Stimulated activated CD8-positive, alpha-beta memory T cell treated with anti-CD3 and anti-CD28 coated beads, Interleukin-4, amount 100 ng/mL, for 48 hours (primary cell): ENCODE measurements at regions not wholly inside any gene's neighbourhood (a gene's known extent, or its start where the extent isn't known, plus 50 kb on each side); places are given as distances from the start of the nearest gene placed in this dataset.
"Not testable (repeated sequence)": the region's sequence is repeated elsewhere in the genome, so short reads cannot be mapped to it uniquely, and the experiment has no call there.

Experiments
- DNase-seq: peaks from one replicate; pipeline ENCODE4 v3.0.0-alpha.2; 2020

DNA sequence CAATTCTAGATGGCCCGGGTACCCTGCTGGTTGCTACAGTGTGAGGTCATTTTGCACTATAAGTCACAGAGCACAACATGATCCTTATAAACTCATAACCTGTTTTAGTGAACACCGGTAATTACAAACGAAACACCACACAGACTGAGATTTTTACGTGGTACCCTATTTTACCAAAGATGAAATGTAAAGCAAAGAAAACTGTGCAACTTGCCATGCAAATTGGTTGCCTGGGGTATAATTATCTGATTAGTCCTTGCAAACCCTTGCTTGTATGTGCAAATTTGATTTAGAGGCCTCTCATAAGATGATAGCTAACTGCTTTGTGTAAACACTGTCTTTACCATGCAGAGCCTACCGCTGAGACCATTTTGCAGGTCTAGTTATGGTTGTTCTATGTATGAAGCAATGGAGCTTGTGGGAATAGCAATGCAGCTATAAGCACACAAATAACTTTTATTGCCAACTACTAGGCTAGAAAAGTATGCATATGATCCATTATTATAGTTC lies 372.1 kb upstream of the FAR2 start:
- DNase-seq = no peak

DNA sequence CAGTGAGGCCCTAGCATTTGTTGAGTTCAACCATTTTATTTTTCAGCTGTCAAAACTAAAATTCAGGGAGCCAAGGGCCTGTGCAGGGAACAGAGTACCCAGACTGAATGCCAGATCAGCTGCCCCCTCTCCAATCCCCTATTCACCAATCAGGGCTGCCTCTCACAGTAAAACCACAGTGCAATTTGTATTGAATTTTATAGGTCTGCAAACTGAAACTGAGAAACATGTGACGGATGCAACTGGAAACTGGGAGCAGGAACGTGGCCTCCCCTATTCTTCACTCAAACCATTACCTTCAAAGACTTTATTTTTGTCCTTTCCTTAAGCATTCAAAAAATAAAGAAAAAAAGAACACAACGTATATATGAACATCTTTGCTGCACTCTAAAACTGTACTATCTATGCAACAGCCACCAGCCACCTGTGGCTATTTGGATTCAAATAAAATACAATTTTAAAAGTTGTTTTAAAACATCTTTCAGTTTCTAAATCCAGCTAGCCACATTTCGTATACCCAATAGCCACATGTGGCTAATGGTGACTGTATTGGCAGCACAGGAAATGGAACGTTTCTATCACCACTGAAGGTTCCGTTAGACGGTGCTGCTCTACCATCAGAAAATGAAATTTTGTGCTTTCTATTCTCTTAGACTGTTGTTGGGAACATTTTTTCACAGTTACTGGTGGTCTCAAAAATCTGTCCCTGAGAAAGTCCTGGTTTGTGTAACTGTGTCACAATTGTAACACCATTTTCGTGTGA lies 371.3 kb upstream of the FAR2 start:
- no peak for DNase-seq

DNA sequence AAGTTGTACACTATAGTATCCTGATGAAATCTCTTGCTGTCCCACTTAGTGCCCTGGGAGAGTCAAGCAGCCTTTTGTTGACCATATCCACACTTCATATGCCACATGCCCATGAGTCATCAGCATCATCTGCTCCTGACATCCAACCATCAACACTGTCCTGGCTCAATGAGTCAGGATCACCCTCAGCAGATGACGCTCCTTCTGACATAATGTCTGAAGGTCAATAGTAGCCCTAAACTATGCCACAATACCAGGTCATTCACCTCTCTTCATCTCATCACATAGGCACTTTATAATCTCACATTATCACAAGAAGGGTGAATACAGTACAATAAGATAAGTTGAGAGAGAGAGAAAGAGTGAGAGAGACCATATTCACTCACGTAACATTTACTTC lies 369.0 kb upstream of the FAR2 start:
- DNase-seq = no peak

DNA sequence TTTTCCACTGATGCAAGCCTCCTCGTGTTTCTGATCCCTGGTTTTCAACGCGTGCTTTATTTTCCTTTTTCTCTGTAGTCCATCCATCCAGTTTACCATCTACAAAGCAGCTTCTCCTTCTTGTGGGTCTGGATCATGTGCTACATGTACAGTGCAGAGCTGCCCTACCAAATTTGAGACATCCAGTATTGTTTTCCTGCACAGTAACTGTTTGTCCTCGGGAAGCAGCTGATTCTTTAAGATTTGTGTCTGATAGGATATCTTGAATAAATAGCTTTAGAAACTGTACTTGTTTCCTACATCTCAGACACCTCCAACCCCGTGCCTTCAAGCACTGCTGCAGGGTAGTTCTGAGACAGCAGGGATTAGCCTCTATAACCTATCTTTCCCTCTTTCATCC lies 368.1 kb upstream of the FAR2 start:
- no peak for DNase-seq

DNA sequence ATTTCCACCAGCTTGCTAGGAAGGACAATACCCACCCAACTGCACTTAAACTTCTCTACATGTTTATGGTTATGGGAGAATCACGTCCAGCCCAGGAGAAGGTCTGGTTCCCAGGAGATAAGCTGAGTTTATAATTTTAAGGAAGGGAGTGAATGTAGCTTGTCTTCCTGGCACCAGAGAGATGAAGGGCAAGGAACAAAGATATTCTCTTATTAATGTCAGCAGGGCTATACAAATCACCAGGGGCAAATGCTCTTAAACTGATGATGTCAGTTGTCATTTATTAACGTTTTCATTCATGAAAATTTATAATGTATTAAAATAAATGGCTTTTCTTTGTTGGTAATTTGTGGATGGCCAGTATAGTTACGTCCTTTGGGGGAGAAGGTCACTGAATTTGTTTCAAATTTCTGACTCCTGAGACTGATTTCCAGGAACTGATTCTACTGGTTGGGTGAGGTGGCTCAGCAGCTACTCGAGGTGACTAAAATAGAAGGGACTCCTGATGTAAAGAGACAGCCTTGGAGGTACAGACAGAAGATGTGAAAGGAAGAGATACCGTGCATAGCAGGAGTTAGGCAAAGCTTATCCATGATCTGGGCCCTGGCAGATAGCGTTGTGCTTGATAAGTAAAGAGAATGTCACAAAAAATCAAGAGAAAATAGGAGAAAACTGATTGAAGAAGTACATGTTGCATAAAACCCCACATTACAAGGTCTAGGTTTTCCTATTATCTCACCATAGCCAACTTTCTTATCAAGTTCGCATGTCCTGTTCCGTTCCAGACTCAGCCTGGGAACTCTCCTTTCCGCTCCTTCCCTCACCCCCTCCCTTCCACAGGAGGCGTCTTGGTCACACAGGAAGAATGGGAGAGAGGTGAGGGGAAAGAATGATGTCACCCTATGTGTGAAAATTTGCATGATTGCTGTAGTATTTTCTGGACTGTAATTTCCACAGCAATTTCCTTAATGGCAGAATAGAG lies 367.1 kb upstream of the FAR2 start:
- DNase-seq = no peak

DNA sequence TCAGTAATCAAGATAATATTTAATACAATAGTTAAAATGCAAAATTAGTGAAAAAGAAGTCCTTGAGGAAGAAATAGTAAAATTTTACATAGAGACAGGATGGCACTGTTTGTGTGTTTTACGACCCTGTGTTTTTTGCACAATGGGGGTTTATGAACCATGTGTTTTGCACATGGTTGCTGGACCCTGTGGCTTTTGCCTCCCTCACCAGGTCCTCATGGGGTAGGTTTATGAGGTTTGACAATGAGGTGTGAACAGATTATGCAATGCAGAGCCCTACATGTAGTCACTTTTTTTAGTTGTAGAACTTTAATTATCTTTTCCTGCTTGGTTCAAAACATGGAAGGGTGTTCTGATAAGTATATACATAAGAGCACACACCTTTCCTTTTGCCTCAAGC lies 366.3 kb upstream of the FAR2 start:
- DNase-seq = no peak

DNA sequence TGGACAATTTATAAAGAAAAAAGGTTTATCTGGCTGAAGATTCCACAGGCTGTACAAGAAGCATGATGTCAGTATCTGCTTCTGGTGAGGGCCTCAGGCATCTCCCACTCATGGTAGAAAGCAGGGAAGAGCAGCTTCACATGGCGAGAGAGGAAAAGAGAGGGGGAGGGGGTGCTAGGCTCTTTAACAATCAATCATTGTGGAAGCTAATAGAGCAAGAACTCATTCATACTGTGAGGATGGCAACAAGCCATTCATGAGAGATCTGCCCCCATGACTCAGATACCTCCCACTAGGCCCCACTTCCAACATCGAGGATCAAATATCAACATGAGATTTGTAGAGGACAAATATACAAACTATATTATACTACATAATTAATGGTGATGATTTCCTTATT lies 361.9 kb upstream of the FAR2 start:
- no peak for DNase-seq

DNA sequence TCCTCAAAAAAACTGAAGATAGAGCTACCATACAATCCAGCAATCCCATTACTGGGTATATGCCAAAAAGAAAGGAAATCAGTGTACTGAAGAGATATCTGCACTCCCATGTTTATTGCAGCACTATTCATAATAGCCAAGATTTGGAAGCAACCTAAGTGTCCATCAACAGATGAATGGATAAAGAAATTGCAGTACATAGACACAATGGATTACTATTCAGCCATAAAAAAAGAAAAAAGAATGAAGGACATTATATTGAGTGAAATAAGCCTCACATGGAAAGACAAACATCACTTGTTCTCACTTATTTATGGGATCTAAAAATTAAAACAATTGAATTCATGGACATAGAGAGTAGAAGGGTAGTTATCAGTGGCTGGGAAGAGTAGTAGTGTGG lies 360.8 kb upstream of the FAR2 start:
- not testable (repeated sequence) for DNase-seq

DNA sequence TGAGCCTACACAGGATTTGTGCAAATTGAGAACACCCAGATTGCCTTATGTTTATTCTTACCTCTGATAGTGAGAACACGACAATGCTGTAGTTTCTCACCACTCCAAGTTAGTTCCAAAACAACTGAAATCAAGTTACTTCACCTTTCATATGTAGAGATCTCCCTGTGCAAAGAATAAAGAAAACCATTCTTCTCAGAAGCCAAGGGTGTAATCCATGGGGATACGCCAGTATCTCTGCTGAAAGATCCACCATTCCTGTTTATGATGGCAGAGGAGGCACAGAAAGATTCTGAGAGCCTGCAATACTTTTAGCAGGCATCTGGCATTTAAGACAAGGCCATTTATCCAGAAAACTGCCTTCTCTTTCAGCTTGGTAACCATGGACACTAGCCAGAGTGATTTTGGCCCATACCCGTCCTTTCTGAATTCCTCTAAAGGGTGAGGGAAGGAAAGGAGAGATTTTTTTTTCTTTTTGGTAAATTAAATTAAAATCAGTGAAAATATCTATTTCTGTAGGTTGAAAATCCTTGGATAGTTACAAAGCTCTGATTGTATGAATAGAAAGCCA lies 355.4 kb upstream of the FAR2 start:
- DNase-seq = no peak

DNA sequence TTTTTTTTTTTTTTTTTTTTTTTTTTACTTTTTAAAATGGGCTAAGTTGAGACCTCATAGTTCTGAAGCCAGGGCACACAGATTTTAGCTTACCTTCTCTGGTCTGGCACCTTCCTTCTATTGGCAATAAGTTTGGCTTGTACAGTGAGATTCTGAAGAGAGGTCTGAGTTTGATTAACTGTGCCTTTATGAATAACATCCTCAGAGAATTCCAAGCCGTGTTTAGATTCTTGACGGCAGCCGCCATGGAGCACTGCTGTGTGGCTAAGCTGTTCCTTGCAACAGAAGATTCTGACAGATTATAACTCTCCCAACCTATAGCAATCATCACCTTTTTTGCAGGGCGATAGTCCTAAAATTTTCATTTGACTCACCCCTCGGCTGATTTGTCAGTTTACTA lies 354.9 kb upstream of the FAR2 start:
- no peak for DNase-seq

DNA sequence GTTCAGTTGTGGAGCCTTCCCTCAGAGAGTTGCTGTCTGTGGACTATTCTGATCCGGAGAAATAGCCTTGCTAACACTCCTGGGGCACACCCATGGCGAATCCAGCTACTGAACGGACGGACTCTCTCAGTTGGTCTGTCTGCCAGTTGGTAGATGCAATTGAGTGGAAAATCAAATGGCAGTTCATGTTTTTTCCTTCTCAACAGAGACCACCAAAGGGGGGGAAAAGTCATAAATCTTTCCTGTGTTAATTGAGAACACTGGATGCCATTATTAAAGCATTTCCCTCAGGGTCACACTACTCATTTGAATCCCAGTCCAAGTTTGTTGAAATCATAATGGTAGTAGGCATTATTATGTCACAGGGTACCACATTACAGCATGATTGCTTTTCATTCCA lies 354.3 kb upstream of the FAR2 start:
- no peak for DNase-seq

DNA sequence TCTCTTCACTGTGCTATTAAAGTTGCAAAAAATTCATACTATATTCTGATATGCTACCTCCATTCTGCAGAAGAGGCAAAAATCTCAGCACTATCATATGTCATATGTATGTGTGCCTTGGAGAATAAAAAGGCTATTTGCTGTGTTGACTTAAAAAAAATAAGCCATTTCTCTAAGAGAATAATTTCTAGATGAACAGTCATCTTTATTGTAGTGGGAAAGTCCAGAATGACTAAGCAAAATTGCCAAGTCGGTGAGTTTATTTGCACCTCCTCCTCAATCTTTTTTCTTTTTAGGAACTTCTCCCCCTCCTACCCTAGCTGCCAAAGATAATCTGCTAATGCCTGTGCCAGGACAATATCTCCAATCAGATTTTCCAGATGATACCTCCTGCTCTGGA lies 353.8 kb upstream of the FAR2 start:
- DNase-seq = no peak

DNA sequence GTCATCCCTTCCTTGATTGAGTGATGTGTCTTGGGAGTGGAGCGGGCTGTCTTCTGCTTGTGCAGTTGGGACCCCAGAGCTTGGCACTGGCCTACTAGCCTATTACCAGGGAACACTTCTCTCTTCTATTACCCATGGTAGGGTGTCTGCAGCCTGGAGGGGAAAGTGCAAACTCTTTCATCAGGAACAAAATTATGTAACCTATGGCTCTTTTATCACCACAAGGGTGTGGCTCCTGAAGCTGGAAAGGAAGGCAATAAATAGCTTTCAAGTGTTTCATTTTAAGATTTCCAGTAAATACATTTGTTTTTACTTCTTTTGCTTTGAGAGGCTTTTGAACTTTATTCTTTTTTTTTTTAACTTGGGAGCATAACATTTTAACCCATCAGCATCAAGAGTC lies 349.7 kb upstream of the FAR2 start:
- no peak for DNase-seq

DNA sequence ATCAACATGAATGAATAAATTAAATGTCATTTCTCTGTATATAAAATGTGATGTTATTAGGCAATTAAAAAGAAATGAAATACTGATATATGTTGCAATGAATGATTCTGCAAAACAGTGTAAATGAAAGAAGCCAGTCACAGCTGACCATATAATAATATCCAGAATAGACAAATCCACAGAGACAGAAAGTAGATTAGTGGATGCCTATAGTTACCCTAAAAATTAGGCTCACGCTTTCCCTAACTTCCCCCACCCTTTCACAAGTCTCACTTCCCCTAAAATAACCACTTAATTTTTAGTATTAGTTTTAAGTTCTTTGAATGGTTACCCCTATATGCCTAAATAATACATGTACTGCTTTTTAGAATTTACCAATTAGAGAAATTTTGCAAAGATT lies 348.9 kb upstream of the FAR2 start:
- DNase-seq = no peak

DNA sequence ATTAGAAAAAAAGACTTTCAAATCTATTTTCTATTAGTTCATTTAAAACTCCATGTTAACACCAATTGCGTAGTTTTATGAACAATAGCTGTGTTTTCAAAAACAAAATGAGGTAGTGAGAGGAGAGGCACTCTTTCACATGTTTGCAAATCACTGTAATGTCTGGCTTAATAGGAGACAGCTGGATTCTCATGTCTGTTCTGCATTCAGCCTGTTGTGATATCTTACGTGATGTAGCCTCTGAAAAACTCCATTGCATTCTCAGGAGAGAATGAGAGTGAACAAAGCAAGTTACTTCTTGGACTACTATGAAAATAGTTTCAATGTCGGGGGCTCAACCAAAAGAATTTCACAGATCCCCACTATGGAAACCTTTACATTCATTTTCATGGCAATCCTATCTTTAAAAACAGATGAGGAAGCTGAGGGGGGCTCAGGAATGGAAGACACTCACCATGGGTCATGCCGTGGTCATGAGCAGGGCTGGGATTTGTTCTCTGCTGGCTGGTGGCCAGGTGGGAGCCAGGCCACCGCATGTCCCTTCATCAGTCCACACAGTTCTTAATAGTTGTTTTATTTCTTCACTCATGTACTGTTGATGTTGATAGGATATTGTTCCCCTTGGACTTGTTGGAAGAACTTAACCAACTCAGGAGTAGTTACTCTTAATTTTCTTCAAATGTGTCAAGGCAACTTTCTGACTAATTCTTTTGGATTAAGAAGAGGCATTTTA lies 346.2 kb upstream of the FAR2 start:
- no peak for DNase-seq

DNA sequence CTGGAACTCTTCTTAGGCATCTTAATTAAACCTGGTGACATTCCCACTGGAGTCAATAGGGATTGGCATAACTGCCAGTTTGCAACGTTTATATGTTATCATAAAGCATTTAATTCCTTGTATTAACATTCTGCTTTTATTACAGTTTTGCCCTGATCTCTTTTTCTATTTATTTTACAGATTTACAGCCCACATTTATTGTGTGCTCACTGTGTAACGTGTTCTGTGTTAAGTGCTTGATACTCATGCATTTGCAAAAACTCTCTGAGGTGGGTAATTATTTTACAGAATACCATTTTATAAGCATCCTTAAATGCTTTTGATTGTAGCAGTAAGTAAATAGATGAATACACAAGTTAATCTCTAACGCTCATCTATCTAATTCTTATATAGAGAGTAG lies 341.5 kb upstream of the FAR2 start:
- DNase-seq = no peak

DNA sequence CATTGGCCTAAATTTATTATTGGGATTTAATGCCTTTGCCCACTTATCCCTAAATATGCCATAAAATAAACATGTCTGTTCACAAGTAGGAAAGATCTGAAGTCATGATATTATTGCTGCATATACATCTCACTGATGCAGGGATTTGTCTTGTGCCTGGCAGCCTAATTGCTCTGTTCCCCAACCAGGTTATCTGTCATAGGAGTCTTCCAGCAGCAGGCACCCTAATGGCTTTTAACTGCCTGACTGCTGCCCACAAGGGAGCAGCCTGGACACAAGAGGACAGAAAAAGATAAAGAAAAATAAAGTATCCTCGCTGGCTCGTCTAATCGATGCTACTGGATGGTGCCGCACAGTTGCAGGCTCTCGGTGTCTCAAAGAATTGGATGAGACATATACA lies 337.6 kb upstream of the FAR2 start:
- no peak for DNase-seq

DNA sequence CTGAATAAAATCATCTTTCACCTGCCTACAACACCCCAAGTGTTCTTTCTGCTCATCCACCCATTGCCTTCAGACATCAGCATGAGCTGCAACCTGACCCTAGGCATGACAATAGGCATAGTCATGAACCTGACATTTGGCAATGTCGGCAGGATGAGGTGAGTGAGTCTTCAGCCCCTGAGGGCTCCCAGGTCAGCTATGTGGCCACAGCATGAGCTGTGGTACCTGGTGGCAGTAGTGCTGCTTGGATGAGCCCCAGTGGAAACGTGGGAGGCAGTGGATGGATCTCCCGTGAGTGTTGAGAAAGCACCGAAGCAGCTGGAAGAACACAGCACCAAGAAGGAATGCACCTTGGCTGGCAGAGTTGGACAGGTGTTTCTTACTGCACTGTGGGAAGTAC lies 334.8 kb upstream of the FAR2 start:
- no peak for DNase-seq

DNA sequence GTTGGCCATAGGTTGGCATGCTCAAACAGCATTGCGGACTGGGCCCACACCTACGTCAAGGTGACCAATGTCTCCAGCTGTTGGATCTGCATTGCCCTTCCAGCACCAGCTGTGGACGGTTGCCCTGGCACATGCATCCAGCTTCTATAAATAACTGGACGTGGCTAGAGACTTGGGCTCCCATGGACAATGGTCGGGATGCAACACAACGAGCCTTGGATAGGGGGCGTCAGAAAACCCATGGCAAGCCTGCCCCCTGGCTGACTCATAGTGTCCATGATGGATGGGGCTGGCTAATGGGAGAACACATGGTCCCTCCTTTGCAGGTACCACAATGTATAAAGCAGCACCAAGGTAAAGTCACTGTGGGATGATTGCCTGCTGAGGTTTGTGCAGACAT lies 331.6 kb upstream of the FAR2 start:
- DNase-seq = no peak

DNA sequence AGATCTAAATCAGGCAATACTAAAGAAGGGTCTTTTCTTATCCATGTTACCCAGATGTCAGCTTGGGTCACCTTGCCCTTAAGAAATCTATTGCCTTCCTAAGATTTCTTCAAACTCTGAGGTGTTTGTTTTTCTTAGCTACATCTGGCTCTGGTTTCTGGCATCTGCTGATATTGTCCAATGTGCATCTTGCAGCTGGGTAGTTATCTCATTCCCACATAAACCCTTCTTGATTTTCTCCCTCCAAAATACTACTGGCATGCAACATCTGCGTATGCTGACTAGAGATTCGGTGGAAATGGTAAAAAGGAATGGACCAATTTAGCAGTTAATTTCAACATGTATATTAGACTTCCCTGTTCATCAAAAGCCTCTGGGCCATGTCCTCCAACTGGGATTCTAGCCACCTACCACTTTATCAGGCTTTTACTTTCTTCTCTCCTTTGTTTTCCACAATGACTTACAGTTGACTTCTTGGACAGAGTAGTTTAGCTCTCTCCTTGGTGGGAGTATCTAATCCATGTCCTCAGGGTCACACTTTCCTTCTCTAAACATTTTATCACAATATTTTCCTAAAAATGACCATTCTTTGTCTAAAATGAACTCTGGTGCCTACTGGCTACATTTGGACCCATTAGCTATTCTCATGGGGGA lies 324.8 kb upstream of the FAR2 start:
- DNase-seq = no peak

DNA sequence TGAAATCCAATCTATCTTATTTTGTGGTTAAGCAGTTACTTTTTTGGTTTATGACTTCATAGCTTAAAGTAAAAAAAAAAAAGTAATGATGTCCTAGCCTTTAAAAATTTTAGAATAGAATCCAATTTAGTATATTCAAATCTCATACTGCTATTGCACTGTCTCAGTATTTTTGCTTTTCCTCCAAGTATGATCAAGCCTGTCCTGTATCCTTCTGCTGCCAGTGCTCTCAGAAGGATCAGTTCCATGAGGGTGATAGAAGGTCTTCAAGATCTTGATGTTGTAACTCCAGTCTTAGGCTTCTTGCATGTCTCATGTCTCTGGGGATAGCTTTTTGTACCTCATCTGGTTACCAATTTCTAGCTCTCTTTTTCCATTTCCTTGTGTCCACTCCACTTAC lies 324.2 kb upstream of the FAR2 start:
- DNase-seq = no peak

DNA sequence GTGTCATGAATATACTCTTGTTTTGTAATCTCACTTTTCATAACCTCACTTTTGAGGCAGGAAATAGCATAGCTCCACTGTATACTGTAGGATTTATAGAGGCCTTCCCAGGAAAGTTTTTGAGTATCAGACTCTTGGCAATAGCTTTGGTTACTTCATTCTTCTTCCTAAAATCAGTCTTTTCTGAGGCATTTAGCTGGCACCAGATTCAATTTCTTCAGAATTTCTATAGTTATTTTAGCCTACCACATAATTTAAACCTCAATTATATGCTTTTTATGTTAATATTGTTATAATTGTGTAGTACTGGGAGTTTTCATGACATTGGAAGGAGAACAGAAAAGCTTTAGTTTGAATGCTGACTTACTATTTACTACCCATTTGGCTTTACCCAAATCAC lies 322.3 kb upstream of the FAR2 start:
- DNase-seq = no peak

DNA sequence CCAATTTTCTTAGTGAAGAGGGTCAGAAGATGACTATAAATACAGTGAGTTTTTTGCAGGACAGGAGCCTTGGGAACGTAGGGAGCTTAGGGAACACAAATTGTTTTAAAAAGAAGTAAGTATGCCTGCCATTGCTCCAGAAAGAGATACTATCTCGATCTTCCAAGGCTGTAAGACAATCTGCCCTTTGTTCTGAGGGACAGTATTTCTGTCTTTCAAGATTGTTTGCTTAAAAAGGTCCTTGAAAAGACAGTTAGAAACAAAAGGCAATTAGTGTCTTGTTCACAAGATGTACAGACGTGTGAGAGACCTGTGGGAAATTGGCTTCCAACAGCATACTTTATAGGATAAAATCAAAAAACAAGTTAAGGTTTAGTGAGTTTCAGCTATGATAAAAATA lies 321.2 kb upstream of the FAR2 start:
- no peak for DNase-seq
